ENCODE measurements at regions not wholly inside any gene's neighbourhood (a gene's known extent, or its start where the extent isn't known, plus 50 kb on each side); places are given as distances from the start of the nearest gene placed in this dataset.
A peak's percentile ranks its signal among the peaks of the same experiment; 100 is the strongest.
"Not testable (repeated sequence)": the region's sequence is repeated elsewhere in the genome, so short reads cannot be mapped to it uniquely, and the experiment has no call there.

DNA sequence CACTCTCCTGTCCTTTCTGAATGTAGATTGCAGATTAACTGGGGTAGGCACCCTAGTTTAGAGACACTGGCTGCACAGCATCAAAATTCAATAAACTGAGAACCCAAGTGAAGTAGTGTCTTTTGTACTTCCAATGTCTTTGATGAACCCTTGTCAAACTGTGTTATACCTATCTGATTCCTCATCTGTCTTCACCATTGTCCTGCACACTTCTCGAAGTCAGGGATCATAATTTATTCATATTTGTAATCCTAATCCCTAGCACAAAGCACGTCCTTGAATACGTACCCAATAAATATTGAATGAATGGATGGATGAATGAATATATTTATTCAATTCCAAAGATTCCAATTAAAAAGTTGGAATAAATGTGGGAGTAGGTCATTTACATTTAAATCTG, 256.6 kb upstream of the PTBP2 start:
- Histone ChIP-seq H3K36me3 (ENCODE audit: insufficient read depth, low read length) (no peaks in the 10 kb centered on the region), H2AFZ (ENCODE audit: low read length) (no peak overlapping the region), H3K4me2 (ENCODE audit: insufficient read depth, low read length) (peak overlapping the region; percentile 17), H3K4me3 (ENCODE audit: insufficient read depth, low read length) (no peak overlapping the region), H3K9me3 (ENCODE audit: low read depth, low read length) (no peaks in the 10 kb centered on the region), H3K4me1 (ENCODE audit: insufficient read depth, low read length) (no peaks in the 10 kb centered on the region), H3K27me3 (ENCODE audit: insufficient read depth, low read length) (no peaks in the 10 kb centered on the region), H3K79me2 (ENCODE audit: insufficient read depth, low read length) (no peaks in the 10 kb centered on the region), H3K27ac (ENCODE audit: low read depth, low read length) (no peak overlapping the region), H4K20me1 (ENCODE audit: insufficient read depth, low read length) (no peaks in the 10 kb centered on the region)
- no peak for DNase-seq (ENCODE audit: insufficient read length, low spot score, missing footprints)
- no peak for TF ChIP-seq CTCF (IDR thresholded peaks at IDR 0.05; ENCODE audit: extremely low read depth, low read depth, low read length)

DNA sequence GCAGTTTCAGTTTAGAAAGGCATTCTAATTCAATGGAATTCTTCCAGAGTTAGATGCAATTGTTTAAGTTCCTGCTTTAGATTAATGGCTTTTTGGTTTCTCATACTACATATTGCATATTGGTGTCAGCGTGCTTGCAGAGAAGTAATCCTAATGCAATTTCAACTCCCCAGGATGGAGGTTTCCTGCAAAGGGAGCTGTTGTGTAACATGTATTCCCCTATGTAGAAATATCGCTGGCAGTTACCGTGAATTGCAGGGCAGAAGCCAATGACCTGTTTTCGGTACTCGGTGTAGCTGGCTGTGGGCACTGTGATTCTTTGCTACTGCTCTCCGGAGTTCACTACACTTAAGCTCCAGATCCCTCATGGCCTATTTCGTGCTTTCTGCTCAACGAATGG, 256.1 kb upstream of the PTBP2 start:
- Histone ChIP-seq H3K4me3 (ENCODE audit: insufficient read depth, low read length) (peak overlapping the region; percentile 13), H3K4me2 (ENCODE audit: insufficient read depth, low read length) (peak overlapping the region; percentile 17), H3K27ac (ENCODE audit: low read depth, low read length) (no peak overlapping the region), H3K9me3 (ENCODE audit: low read depth, low read length) (no peaks in the 10 kb centered on the region), H2AFZ (ENCODE audit: low read length) (peak overlapping the region; percentile 53), H4K20me1 (ENCODE audit: insufficient read depth, low read length) (no peaks in the 10 kb centered on the region), H3K27me3 (ENCODE audit: insufficient read depth, low read length) (no peaks in the 10 kb centered on the region), H3K4me1 (ENCODE audit: insufficient read depth, low read length) (no peaks in the 10 kb centered on the region), H3K36me3 (ENCODE audit: insufficient read depth, low read length) (no peaks in the 10 kb centered on the region), H3K79me2 (ENCODE audit: insufficient read depth, low read length) (no peaks in the 10 kb centered on the region)
- DNase-seq (ENCODE audit: insufficient read length, low spot score, missing footprints): peak; percentile 80
- TF ChIP-seq CTCF (IDR thresholded peaks at IDR 0.05; ENCODE audit: extremely low read depth, low read depth, low read length): no peak

DNA sequence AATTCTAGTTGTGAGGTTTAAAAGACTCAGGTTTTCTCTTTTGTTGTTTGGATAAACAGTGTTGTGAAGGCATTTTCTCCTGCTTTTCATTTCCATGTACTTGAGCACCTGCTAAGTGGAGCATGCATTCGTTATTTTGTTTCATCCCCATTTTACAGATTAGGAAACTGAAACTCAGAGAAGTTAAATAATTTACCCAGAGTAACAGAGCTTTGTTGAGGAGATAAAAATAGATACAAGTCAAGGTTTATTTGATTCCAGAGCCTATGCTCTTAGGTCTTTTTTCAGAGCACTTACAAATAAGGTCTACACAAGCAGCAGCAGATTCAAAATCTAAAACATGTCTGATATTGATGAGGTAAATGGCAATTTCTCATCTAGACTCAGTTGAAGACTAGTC, 254.7 kb upstream of the PTBP2 start:
- H3K27ac ChIP-seq (ENCODE audit: low read depth, low read length): no peak overlapping the region
- no peak for DNase-seq (ENCODE audit: insufficient read length, low spot score, missing footprints)
- no peaks in the 10 kb centered on the region for H3K79me2 ChIP-seq (ENCODE audit: insufficient read depth, low read length)
- no peak overlapping the region for H3K4me3 ChIP-seq (ENCODE audit: insufficient read depth, low read length)
- no peak overlapping the region for H3K4me2 ChIP-seq (ENCODE audit: insufficient read depth, low read length)
- no peaks in the 10 kb centered on the region for H3K27me3 ChIP-seq (ENCODE audit: insufficient read depth, low read length)
- H2AFZ ChIP-seq (ENCODE audit: low read length): no peak overlapping the region
- no peaks in the 10 kb centered on the region for H3K36me3 ChIP-seq (ENCODE audit: insufficient read depth, low read length)
- no peaks in the 10 kb centered on the region for H3K4me1 ChIP-seq (ENCODE audit: insufficient read depth, low read length)
- TF ChIP-seq CTCF (IDR thresholded peaks at IDR 0.05; ENCODE audit: extremely low read depth, low read depth, low read length): no peak
- no peaks in the 10 kb centered on the region for H4K20me1 ChIP-seq (ENCODE audit: insufficient read depth, low read length)
- no peaks in the 10 kb centered on the region for H3K9me3 ChIP-seq (ENCODE audit: low read depth, low read length)

DNA sequence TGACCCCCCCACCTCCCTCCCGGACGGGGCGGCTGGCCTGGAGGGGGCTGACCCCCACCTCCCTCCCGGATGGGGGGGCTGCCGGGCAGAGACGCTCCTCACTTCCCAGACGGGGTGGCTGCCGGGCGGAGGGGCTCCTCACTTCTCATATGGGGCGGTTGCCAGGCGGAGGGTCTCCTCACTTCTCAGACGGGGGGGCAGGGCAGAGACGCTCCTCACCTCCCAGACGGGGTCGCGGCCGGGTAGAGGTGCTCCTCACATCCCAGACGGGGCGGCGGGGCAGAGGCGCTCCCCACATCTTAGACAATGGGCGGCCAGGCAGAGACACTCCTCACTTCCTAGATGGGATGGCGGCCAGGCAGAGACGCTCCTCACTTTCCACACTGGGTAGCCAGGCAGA, 251.9 kb upstream of the PTBP2 start:
- H3K79me2 ChIP-seq (ENCODE audit: insufficient read depth, low read length); H2AFZ ChIP-seq (ENCODE audit: low read length); DNase-seq (ENCODE audit: insufficient read length, low spot score, missing footprints); H3K27me3 ChIP-seq (ENCODE audit: insufficient read depth, low read length); H3K36me3 ChIP-seq (ENCODE audit: insufficient read depth, low read length); H3K27ac ChIP-seq (ENCODE audit: low read depth, low read length); H4K20me1 ChIP-seq (ENCODE audit: insufficient read depth, low read length); H3K4me2 ChIP-seq (ENCODE audit: insufficient read depth, low read length); H3K4me3 ChIP-seq (ENCODE audit: insufficient read depth, low read length); H3K9me3 ChIP-seq (ENCODE audit: low read depth, low read length): not testable (repeated sequence)
- peaks cover 16% of the 10 kb centered on the region for H3K4me1 ChIP-seq (ENCODE audit: insufficient read depth, low read length)

DNA sequence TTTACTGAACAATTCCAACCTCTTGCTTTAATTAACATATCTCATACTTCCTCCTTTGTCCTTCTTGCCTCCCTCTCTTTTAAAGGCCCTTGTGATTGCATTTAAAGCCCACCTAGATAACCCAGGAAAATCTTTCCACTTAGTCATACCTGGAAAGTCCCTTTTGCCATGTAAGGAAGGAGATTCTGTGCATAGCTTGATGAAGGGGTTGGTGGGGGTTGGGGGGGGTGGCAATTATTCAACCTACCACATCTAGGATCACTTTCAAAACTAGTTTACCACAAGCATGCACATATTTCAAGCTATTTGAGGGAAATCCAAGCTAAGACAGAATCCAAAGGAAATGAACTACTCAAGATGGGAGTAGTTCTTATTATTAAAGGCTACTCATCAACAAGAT, 249.1 kb upstream of the PTBP2 start:
- Histone ChIP-seq H3K4me3 (ENCODE audit: insufficient read depth, low read length) (no peak overlapping the region), H3K79me2 (ENCODE audit: insufficient read depth, low read length) (no peaks in the 10 kb centered on the region), H3K27me3 (ENCODE audit: insufficient read depth, low read length) (no peaks in the 10 kb centered on the region), H3K9me3 (ENCODE audit: low read depth, low read length) (no peaks in the 10 kb centered on the region), H3K36me3 (ENCODE audit: insufficient read depth, low read length) (no peaks in the 10 kb centered on the region), H2AFZ (ENCODE audit: low read length) (no peak overlapping the region), H3K27ac (ENCODE audit: low read depth, low read length) (no peak overlapping the region), H4K20me1 (ENCODE audit: insufficient read depth, low read length) (no peaks in the 10 kb centered on the region), H3K4me1 (ENCODE audit: insufficient read depth, low read length) (peaks cover 16% of the 10 kb centered on the region), H3K4me2 (ENCODE audit: insufficient read depth, low read length) (no peak overlapping the region)
- DNase-seq (ENCODE audit: insufficient read length, low spot score, missing footprints): no peak
- no peak for TF ChIP-seq CTCF (IDR thresholded peaks at IDR 0.05; ENCODE audit: extremely low read depth, low read depth, low read length)
